Mesothelial cell of epicardium (in vitro differentiated cells): ENCODE measurements at regions not wholly inside any gene's neighbourhood (a gene's known extent, or its start where the extent isn't known, plus 50 kb on each side); places are given as distances from the start of the nearest gene placed in this dataset.
"Not testable (repeated sequence)": the region's sequence is repeated elsewhere in the genome, so short reads cannot be mapped to it uniquely, and the experiment has no call there.

Experiments used
- DNase-seq, 2 experiments: peaks; one replicate each; pipeline ENCODE4 v3.0.0; 2021; ENCODE audit warnings: low spot score in 2 of 2; ENCODE audit not compliant: unreplicated experiment in 2 of 2
- H3K27ac Mint-ChIP-seq: 2 replicates; pipeline ENCODE4 v1.8.0; 2021; ENCODE audit warnings: mixed read lengths
- H3K27me3 Mint-ChIP-seq: 2 replicates; pipeline ENCODE4 v1.8.0; 2021; ENCODE audit warnings: low read depth, mixed read lengths
- H3K36me3 Mint-ChIP-seq: 2 replicates; pipeline ENCODE4 v1.8.0; 2021; ENCODE audit warnings: mixed read lengths
- H3K4me1 Mint-ChIP-seq: 2 replicates; pipeline ENCODE4 v1.8.0; 2021; ENCODE audit warnings: mixed read lengths
- H3K4me3 Mint-ChIP-seq: 2 replicates; pipeline ENCODE4 v1.8.0; 2021; ENCODE audit warnings: mild to moderate bottlenecking, moderate library complexity, mixed read lengths
- H3K9me3 Mint-ChIP-seq: 2 replicates; pipeline ENCODE4 v1.8.0; 2021; ENCODE audit warnings: mixed read lengths
- CTCF ChIP-seq: fragments of 200-600 bp; sonication (generic); IDR thresholded peaks from one replicate; pipeline ENCODE4 v1.5.0; 2021; ENCODE audit warnings: antibody characterized with exemption; ENCODE audit not compliant: unreplicated experiment

DNA sequence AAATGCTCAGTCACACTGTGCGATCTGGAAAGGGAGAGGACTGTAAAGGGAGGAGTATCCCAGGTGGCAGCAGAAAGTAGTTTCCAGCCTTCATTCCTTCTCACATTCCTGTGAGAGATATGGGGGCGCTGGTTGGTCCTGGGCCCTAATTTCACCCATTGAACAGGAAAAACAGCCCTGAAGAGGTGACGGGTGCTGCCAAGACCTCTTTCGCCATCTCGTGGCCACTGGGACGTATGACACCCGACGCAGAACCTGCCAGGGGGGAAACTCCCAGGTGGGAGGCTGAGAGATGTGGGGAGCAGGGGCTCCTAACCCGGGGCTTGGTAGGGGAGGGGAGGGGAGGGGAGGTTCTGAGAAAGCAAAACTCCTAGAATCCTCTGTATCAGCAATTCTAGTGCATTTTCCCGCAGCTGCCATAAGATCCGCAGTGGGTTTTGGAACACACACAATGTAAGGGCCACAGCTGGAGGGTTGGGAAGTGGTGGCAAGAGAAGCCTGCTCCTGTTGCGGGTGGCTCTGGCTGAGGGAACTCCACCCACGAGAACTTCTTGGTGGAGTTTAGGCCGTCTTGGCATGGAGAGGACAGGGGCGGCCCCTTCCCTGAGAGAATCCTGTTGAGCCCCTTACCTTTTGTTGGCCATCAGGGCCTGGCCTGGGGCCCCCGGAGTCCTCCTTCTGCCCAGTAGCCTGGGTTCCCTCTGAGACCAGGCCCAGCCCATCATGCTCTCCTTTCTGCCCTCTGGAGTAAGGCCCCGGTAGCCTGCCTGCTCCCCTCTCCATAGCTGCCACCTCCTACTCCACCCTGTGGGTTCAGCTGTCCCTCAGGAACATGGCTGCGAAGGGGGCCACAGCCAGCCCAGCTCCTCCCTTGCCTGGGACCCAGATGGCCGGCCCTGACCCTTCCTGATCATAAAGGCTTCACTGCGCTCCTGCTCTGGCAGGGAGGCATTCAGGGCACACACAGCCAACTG is 134.1 kb downstream of the OR13H1 start:
- Mint-ChIP-seq H3K4me1 (peaks cover 5% of the 10 kb centered on the region), H3K27ac (no peak overlapping the region), H3K27me3 (no peaks in the 10 kb centered on the region), H3K9me3 (no peaks in the 10 kb centered on the region), H3K36me3 (no peaks in the 10 kb centered on the region), H3K4me3 (no peak overlapping the region)
- TF ChIP-seq CTCF: peak; percentile 66
- DNase-seq: peak; percentile 29 to 69

DNA sequence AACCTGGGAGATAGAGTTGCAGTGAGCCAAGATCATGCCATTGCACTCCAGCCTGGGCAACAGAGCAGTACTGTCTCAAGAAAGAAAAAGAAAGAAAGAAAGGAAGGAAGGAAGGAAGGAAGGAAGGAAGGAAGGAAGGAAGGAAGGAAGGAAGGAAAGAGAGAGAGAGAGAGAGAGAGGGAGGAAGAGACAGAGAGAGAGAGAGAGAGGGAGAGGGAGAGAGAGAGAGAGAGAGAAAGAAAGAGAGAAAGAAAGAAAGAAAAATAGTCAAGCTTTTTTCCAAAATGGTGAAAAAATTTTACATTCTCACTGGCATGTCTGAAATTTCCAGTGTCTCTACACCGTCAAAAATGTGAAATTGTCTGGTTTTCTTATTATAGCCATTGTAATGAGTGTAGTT is 138.9 kb downstream of the OR13H1 start:
- H3K9me3 Mint-ChIP-seq, H3K27me3 Mint-ChIP-seq, H3K27ac Mint-ChIP-seq, DNase-seq, H3K36me3 Mint-ChIP-seq, H3K4me1 Mint-ChIP-seq, H3K4me3 Mint-ChIP-seq: not testable (repeated sequence)

GRCh38 chrX:131693359-131693758 is 149.5 kb downstream of the OR13H1 start:
- no peaks in the 10 kb centered on the region for H3K27me3 Mint-ChIP-seq
- peaks cover 51% of the 10 kb centered on the region for H3K9me3 Mint-ChIP-seq
- H3K27ac Mint-ChIP-seq: no peak overlapping the region
- H3K36me3 Mint-ChIP-seq: peaks cover 65% of the 10 kb centered on the region
- TF ChIP-seq CTCF: no peak
- no peak for DNase-seq
- no peak overlapping the region for H3K4me3 Mint-ChIP-seq
- H3K4me1 Mint-ChIP-seq: no peaks in the 10 kb centered on the region

DNA sequence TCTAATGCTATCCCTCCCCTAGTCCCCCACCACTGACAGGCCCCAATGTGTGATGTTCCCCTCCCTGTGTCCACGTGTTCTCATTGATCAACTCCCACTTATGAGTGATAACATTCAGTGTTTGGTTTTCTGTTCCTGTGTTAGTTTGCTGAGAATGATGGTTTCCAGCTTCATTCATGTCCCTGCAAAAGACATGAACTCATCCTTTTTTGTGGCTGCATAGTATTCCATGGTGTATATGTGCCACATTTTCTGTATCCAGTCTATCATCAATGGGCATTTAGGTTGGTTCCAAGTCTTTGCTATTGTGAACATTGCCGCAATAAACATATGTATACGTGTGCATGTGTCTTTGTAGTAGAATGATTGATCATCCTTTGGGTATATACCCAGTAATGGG is 153.1 kb downstream of the OR13H1 start:
- H3K36me3 Mint-ChIP-seq: peaks cover 50% of the 10 kb centered on the region
- not testable (repeated sequence) for H3K27me3 Mint-ChIP-seq, H3K4me3 Mint-ChIP-seq, H3K4me1 Mint-ChIP-seq, DNase-seq, H3K27ac Mint-ChIP-seq
- H3K9me3 Mint-ChIP-seq: peaks cover 47% of the 10 kb centered on the region

DNA sequence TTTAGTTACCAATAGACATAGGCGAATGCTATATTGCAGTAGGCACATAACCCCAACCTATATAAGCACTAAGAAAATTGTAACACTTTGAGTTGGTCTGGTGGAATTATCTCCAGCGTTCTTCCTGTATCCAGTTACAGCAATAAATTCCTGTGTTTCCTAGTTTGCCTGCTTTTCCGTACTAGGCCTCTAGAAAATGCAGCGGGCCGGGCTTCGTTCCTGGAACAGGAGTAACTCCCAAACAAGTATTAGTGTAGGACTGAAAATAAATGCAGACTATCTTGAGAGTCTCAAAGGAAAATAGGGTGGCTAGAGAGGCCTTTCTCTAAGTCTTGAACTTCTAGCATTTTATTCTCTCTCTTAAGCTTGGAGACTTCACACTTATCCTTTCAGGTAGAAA is 159.8 kb downstream of the OR13H1 start:
- Mint-ChIP-seq H3K36me3 (peaks cover 57% of the 10 kb centered on the region), H3K27me3 (no peaks in the 10 kb centered on the region), H3K27ac (no peak overlapping the region), H3K4me3 (no peak overlapping the region), H3K4me1 (no peaks in the 10 kb centered on the region), H3K9me3 (peaks cover 33% of the 10 kb centered on the region)
- TF ChIP-seq CTCF: no peak
- DNase-seq: no peak

GRCh38 chrX:131704136-131704695 is 160.3 kb downstream of the OR13H1 start:
- no peaks in the 10 kb centered on the region for H3K4me1 Mint-ChIP-seq
- no peak overlapping the region for H3K4me3 Mint-ChIP-seq
- H3K36me3 Mint-ChIP-seq: peaks cover 61% of the 10 kb centered on the region
- no peak overlapping the region for H3K27ac Mint-ChIP-seq
- H3K27me3 Mint-ChIP-seq: no peaks in the 10 kb centered on the region
- DNase-seq: no peak
- TF ChIP-seq CTCF: no peak
- H3K9me3 Mint-ChIP-seq: peaks cover 32% of the 10 kb centered on the region
